Activated T-helper 2 cell treated with anti-CD3 and anti-CD28 coated beads, Interferon-gamma antibody, Interleukin-2, Interleukin-4, amounts not matched to agents 10 μg/mL and 5 μg/mL and 100 μg/mL, durations not matched to agents 14 hours and 24 hours and 36 hours (primary cell): ENCODE measurements at regions not wholly inside any gene's neighbourhood (a gene's known extent, or its start where the extent isn't known, plus 50 kb on each side); places are given as distances from the start of the nearest gene placed in this dataset.
"Not testable (repeated sequence)": the region's sequence is repeated elsewhere in the genome, so short reads cannot be mapped to it uniquely, and the experiment has no call there.

Experiments
- DNase-seq: peaks from one replicate; pipeline ENCODE4 v3.0.0; 2021; ENCODE audit warnings: low spot score
- H3K27ac Mint-ChIP-seq: one replicate; pipeline ENCODE4 v1.8.0; 2021; ENCODE audit warnings: mixed read lengths
- H3K27me3 Mint-ChIP-seq: one replicate; pipeline ENCODE4 v1.8.0; 2021; ENCODE audit warnings: low read depth, mixed read lengths
- H3K36me3 Mint-ChIP-seq: one replicate; pipeline ENCODE4 v1.8.0; 2021; ENCODE audit warnings: low read depth, mixed read lengths
- H3K4me1 Mint-ChIP-seq: one replicate; pipeline ENCODE4 v1.8.0; 2021; ENCODE audit warnings: low read depth, mixed read lengths
- H3K4me3 Mint-ChIP-seq: one replicate; pipeline ENCODE4 v1.8.0; 2021; ENCODE audit warnings: low read depth, mild to moderate bottlenecking, moderate library complexity, mixed read lengths
- H3K9me3 Mint-ChIP-seq: one replicate; pipeline ENCODE4 v1.8.0; 2021; ENCODE audit warnings: mixed read lengths
- intact Hi-C: fragments of 100-400 bp; cut with micrococcal nuclease; formaldehyde crosslinking; loops from one replicate; pipeline ENCODE4 v1.15.1; 2023

GRCh38 chr1:146556405-146556804, 327.6 kb upstream of the NOTCH2NLA start:
- DNase-seq, H3K9me3 Mint-ChIP-seq, H3K4me3 Mint-ChIP-seq, H3K27ac Mint-ChIP-seq, H3K36me3 Mint-ChIP-seq, H3K4me1 Mint-ChIP-seq, intact Hi-C loops, H3K27me3 Mint-ChIP-seq: not testable (repeated sequence)

DNA sequence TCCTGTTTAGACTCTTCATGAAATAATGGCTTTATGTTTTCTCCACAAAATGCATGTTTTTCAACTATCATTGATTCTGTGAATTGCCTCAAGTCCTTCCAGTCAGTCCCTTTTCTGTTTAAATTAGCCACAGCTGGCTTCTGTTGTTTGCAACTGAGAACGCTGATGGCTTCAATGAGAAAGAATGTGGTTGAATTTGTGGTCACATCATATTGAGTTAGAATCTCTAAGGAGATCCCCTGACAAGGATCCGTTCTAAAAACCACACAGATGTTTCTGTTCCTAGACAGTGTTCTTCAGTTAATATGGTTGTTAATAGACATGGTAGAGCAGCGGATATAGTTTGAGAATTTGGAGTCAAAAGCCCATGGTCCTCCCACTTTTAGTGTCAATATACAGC, 323.6 kb upstream of the NOTCH2NLA start:
- DNase-seq, H3K27ac Mint-ChIP-seq, H3K9me3 Mint-ChIP-seq, H3K36me3 Mint-ChIP-seq, intact Hi-C loops, H3K4me3 Mint-ChIP-seq, H3K27me3 Mint-ChIP-seq, H3K4me1 Mint-ChIP-seq: not testable (repeated sequence)

GRCh38 chr1:146548684-146549083, 319.9 kb upstream of the NOTCH2NLA start:
- H3K27ac Mint-ChIP-seq, H3K9me3 Mint-ChIP-seq, H3K27me3 Mint-ChIP-seq, intact Hi-C loops, H3K4me3 Mint-ChIP-seq, DNase-seq, H3K36me3 Mint-ChIP-seq, H3K4me1 Mint-ChIP-seq: not testable (repeated sequence)

DNA sequence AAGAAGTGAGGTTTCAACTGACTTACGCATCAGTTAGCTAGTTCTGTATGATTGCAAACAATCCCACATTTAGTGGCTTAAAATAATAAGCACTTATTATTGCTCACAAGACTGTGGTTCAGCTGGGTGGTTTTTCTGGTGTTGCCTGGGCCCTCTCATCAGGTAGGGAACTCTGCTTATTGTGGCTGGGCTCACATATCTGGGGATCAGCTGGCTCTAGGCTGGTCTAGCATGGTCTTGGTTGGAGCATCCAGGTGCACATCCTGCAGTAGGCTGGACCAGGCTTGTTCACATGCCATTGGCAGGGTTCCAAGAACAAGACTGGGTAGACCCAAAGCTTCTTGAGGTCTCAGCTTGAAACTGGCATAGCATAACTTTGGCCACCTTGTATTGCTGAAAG, 317.4 kb upstream of the NOTCH2NLA start:
- H3K9me3 Mint-ChIP-seq, DNase-seq, H3K36me3 Mint-ChIP-seq, intact Hi-C loops, H3K27me3 Mint-ChIP-seq, H3K4me3 Mint-ChIP-seq, H3K27ac Mint-ChIP-seq, H3K4me1 Mint-ChIP-seq: not testable (repeated sequence)

DNA sequence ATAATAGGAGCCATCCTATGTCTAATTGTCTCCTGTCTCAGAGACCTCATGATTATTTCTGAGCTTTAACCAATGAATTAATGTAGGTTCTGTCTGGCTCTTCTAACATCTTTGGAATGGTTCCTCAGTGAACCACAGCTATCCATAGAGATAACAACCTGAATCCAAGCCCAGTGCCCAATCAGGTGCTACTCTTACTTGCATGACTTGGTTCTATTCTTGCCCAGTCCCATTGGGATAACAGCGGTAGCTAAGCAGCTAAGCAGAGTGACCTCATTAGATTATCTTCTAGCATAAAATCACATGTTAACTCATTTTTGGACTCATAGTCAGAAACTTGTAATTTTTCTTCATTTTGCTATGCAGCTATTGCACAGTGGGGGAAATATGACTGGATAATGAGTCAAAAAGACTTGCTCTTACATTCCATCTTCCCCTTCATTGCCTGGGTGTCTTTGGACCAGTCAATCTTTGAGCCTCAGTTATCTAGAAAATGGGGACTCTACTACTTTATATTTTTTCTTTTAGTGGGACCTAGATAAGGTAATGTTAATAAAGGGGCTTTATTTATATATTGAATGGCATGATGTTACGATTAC, 309.1 kb upstream of the NOTCH2NLA start:
- H3K27me3 Mint-ChIP-seq, H3K4me3 Mint-ChIP-seq, DNase-seq, H3K9me3 Mint-ChIP-seq, H3K27ac Mint-ChIP-seq, intact Hi-C loops, H3K4me1 Mint-ChIP-seq, H3K36me3 Mint-ChIP-seq: not testable (repeated sequence)

DNA sequence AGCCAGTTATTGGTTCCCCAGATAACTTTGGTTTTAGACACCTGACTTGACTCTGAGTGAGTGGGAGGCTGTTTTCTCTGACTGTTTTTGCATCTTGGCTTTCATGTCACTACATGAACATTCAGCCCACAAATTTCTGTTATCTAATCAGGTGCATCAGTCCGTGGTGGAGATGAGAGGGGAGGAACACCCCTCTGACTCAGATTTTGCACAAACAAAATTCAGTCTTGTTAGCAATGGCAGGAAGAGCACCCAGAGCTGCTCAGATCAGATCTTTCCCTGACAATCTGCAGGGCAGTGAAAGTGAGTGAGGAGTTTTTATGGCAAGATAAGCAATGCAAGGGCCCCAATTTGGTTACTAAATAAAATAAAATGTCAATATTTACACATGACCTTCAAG, 307.2 kb upstream of the NOTCH2NLA start:
- H3K4me1 Mint-ChIP-seq, H3K36me3 Mint-ChIP-seq, H3K9me3 Mint-ChIP-seq, H3K27me3 Mint-ChIP-seq, intact Hi-C loops, H3K4me3 Mint-ChIP-seq, DNase-seq, H3K27ac Mint-ChIP-seq: not testable (repeated sequence)

DNA sequence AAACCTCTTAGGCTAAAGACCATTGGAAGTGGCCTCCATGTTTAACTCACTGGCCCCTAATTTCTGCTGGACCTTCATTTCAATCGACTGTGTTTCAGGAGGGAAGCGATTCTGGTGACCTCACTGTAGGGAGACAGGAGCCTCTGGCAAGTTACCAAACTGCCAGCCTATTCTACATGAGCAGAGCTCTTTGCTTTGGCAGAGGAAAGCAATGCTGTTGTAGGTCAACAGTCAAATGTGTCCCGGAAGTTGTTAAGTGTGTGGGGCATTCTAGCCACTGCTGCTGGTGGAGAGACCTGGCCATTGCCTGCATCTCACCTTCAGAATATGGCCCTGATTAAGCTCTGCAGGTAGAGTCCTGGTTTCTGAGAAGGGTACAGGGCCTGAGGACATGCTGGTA, 306.8 kb upstream of the NOTCH2NLA start:
- H3K36me3 Mint-ChIP-seq, DNase-seq, H3K9me3 Mint-ChIP-seq, H3K4me1 Mint-ChIP-seq, H3K27ac Mint-ChIP-seq, H3K27me3 Mint-ChIP-seq, intact Hi-C loops, H3K4me3 Mint-ChIP-seq: not testable (repeated sequence)

DNA sequence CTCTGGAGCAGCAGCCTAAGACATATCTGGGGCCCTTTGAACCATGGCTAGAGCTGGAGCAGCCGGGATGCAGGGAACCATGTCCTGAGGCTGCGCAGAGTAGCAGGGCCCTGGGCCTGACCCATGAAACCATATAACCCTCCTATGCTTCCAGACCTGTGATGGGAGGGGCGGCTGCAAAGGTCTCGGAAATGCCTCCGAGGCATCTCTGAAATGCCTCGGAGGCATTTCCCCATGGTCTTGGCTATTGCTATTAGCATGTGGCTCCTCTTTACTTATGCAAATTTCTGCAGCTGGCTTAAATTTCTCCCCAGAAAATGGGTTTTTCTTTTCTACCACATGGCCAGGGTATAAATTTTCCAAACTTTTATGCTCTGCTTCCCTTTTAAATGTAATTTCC, 302.1 kb upstream of the NOTCH2NLA start:
- intact Hi-C loops, H3K27ac Mint-ChIP-seq, H3K36me3 Mint-ChIP-seq, DNase-seq, H3K4me3 Mint-ChIP-seq, H3K27me3 Mint-ChIP-seq, H3K9me3 Mint-ChIP-seq, H3K4me1 Mint-ChIP-seq: not testable (repeated sequence)

DNA sequence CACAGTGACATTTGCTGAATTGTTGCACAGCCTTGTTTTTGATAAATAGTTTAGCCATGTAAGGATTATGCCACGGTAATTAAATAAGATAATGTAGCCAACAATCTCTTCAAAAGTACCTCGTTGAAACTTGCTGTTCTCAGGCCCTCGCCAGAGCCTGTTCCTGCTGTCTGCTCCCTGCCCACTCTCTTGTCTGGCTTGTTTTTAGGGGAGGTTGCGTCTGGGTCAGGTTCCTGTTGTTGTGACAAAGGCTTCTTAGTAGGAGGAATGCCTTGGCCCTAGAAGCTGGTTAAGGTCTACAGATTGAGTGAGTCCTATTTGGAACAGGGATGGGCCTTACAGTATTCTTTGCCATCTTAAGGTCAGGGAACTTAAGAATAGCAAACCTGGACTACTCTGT, 294.0 kb upstream of the NOTCH2NLA start:
- intact Hi-C loops, H3K4me1 Mint-ChIP-seq, DNase-seq, H3K36me3 Mint-ChIP-seq, H3K9me3 Mint-ChIP-seq, H3K27ac Mint-ChIP-seq, H3K4me3 Mint-ChIP-seq, H3K27me3 Mint-ChIP-seq: not testable (repeated sequence)

- H3K27ac Mint-ChIP-seq, H3K27me3 Mint-ChIP-seq, H3K9me3 Mint-ChIP-seq, H3K36me3 Mint-ChIP-seq, H3K4me3 Mint-ChIP-seq, intact Hi-C loops, H3K4me1 Mint-ChIP-seq, DNase-seq: not testable (repeated sequence)
Observed at GRCh38 chr1:146522345-146522744, 293.5 kb upstream of the NOTCH2NLA start.

- H3K4me1 Mint-ChIP-seq, H3K36me3 Mint-ChIP-seq, intact Hi-C loops, H3K9me3 Mint-ChIP-seq, H3K27me3 Mint-ChIP-seq, H3K4me3 Mint-ChIP-seq, DNase-seq, H3K27ac Mint-ChIP-seq: not testable (repeated sequence)
Observed at GRCh38 chr1:146521804-146522203, 293.0 kb upstream of the NOTCH2NLA start.

DNA sequence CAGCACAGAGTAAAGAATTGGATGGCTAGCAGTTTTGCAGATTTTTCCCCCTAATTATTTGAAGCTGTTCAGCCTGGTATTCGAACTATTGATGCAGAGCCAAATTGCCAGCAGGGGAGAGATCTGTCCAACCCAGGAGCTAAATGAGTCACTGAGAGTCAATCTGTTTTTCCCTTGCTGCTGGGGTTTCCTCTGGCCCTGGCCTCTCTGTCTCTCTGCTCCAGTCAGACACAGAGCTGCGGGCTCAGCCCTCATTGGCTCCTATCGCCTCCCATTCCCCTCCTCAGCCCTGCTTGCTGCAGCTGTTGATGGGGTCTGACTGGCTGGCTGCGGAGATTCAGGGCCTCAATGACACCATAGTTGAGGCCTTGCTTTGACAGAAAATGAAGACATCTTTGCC, 284.9 kb upstream of the NOTCH2NLA start:
- H3K36me3 Mint-ChIP-seq, DNase-seq, H3K27me3 Mint-ChIP-seq, intact Hi-C loops, H3K4me3 Mint-ChIP-seq, H3K9me3 Mint-ChIP-seq, H3K27ac Mint-ChIP-seq, H3K4me1 Mint-ChIP-seq: not testable (repeated sequence)

DNA sequence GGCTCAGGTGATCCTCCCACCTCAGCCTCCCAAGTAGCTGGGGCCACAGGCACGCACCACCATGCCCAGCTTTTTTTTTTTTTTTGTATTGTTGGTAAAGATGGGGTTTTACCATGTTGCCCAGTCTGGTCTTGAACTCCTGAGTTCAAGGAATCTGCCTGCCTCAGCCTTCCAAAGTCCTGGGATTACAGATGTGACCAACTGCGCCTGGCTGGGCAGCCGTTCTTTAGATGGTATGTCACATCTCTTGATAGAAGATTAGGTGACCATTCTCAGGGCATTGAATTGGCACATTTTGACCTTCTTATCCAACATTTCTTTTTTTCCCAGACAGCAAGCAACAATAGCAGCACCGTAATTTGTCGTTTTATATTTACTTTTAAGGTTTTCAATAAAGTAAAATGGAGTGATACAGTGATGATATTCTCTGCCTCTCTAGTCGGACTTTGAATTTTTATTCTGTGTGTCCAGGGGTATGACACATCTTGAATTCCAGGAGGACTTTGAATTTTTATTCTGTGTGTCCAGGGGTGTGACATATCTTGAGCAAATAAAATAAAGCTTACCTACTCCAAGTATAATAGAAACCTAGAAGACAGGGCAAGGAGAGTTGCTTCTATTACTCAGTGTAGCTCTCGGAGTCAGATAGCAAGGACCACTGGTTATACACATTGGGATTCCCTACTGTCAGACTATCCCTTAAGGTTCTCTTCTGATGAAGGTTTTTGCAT, 282.4 kb upstream of the NOTCH2NLA start:
- H3K27me3 Mint-ChIP-seq, H3K36me3 Mint-ChIP-seq, DNase-seq, intact Hi-C loops, H3K4me1 Mint-ChIP-seq, H3K4me3 Mint-ChIP-seq, H3K9me3 Mint-ChIP-seq, H3K27ac Mint-ChIP-seq: not testable (repeated sequence)
